H1 (cell line): ENCODE measurements at regions not wholly inside any gene's neighbourhood (a gene's known extent, or its start where the extent isn't known, plus 50 kb on each side); places are given as distances from the start of the nearest gene placed in this dataset.

ENCODE experiments used
- SAP30 ChIP-seq: fragments of 300-600 bp; sonication (generic); IDR thresholded peaks from 2 replicates; pipeline ENCODE4 v1.7.1; 2012; ENCODE audit warnings: low read length, moderate library complexity, mild to moderate bottlenecking, inconsistent platforms; ENCODE audit not compliant: insufficient read depth, insufficient replicate concordance
- SIN3A ChIP-seq, 2 experiments: IDR thresholded peaks in 1 of 2; conservative IDR thresholded peaks in 1 of 2; 2 replicates each; pipeline ENCODE4 v1.6.1; 2011 to 2012; ENCODE audit warnings: low read length in 2 of 2, improper control_type of control experiment in 1 of 2, low read depth in 1 of 2, mild to moderate bottlenecking in 1 of 2
- TF ChIP-seq, protein P1 (sequence below): fragments of 300-600 bp; sonication (generic); IDR thresholded peaks from 2 replicates; pipeline ENCODE4 v1.7.1; 2012; ENCODE audit warnings: low read length, moderate library complexity, mild to moderate bottlenecking, inconsistent platforms; ENCODE audit not compliant: insufficient replicate concordance
- TF ChIP-seq, protein P2 (sequence below), 3 experiments: IDR thresholded peaks; 1 replicate in 2 of 3; 2 replicates in 1 of 3; pipeline versions ENCODE4 v1.5.1 to v1.6.1; 2011; ENCODE audit warnings: low read length in 3 of 3, mild to moderate bottlenecking in 3 of 3, inconsistent platforms in 2 of 3, low read depth in 1 of 3, moderate library complexity in 1 of 3; ENCODE audit not compliant: insufficient read depth in 1 of 3; ENCODE audit errors: control extremely low read depth in 1 of 3

DNA sequence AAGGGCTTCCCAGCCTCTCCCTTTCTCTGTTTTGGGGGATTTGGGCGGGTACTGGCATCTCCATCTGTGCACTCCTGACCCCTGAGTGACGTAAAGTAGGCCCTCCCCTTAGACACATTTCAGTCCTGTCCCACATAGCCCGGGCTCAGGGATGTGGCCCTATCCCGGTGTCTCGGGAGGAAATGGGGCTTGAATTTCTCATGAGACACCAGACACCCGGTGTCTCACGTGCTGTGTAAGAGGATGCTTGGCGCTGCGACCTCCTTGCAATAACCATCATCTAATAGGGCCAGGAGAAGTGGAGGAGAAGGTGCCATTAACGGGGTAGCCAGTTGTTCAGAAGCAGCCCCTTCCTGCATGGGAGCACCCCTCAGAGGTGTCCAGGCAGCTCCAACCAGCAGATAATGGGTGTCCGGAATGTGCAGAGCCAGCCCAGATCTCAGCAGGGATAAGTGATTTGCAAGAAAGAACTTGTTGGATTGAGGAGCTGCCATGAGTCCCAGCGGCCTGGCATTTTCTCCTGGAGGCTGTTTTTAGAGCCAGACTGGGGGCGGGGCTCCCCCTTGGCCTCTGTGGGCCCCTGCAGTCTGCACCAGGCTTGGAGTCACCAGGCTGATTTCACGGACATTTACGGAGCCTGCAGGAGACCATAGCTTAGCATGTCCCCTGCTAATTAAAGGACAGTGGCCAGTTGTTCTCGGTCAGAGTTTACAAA, 372.0 kb downstream of the PREX1 start (continued):
- TF ChIP-seq, protein P1, sequence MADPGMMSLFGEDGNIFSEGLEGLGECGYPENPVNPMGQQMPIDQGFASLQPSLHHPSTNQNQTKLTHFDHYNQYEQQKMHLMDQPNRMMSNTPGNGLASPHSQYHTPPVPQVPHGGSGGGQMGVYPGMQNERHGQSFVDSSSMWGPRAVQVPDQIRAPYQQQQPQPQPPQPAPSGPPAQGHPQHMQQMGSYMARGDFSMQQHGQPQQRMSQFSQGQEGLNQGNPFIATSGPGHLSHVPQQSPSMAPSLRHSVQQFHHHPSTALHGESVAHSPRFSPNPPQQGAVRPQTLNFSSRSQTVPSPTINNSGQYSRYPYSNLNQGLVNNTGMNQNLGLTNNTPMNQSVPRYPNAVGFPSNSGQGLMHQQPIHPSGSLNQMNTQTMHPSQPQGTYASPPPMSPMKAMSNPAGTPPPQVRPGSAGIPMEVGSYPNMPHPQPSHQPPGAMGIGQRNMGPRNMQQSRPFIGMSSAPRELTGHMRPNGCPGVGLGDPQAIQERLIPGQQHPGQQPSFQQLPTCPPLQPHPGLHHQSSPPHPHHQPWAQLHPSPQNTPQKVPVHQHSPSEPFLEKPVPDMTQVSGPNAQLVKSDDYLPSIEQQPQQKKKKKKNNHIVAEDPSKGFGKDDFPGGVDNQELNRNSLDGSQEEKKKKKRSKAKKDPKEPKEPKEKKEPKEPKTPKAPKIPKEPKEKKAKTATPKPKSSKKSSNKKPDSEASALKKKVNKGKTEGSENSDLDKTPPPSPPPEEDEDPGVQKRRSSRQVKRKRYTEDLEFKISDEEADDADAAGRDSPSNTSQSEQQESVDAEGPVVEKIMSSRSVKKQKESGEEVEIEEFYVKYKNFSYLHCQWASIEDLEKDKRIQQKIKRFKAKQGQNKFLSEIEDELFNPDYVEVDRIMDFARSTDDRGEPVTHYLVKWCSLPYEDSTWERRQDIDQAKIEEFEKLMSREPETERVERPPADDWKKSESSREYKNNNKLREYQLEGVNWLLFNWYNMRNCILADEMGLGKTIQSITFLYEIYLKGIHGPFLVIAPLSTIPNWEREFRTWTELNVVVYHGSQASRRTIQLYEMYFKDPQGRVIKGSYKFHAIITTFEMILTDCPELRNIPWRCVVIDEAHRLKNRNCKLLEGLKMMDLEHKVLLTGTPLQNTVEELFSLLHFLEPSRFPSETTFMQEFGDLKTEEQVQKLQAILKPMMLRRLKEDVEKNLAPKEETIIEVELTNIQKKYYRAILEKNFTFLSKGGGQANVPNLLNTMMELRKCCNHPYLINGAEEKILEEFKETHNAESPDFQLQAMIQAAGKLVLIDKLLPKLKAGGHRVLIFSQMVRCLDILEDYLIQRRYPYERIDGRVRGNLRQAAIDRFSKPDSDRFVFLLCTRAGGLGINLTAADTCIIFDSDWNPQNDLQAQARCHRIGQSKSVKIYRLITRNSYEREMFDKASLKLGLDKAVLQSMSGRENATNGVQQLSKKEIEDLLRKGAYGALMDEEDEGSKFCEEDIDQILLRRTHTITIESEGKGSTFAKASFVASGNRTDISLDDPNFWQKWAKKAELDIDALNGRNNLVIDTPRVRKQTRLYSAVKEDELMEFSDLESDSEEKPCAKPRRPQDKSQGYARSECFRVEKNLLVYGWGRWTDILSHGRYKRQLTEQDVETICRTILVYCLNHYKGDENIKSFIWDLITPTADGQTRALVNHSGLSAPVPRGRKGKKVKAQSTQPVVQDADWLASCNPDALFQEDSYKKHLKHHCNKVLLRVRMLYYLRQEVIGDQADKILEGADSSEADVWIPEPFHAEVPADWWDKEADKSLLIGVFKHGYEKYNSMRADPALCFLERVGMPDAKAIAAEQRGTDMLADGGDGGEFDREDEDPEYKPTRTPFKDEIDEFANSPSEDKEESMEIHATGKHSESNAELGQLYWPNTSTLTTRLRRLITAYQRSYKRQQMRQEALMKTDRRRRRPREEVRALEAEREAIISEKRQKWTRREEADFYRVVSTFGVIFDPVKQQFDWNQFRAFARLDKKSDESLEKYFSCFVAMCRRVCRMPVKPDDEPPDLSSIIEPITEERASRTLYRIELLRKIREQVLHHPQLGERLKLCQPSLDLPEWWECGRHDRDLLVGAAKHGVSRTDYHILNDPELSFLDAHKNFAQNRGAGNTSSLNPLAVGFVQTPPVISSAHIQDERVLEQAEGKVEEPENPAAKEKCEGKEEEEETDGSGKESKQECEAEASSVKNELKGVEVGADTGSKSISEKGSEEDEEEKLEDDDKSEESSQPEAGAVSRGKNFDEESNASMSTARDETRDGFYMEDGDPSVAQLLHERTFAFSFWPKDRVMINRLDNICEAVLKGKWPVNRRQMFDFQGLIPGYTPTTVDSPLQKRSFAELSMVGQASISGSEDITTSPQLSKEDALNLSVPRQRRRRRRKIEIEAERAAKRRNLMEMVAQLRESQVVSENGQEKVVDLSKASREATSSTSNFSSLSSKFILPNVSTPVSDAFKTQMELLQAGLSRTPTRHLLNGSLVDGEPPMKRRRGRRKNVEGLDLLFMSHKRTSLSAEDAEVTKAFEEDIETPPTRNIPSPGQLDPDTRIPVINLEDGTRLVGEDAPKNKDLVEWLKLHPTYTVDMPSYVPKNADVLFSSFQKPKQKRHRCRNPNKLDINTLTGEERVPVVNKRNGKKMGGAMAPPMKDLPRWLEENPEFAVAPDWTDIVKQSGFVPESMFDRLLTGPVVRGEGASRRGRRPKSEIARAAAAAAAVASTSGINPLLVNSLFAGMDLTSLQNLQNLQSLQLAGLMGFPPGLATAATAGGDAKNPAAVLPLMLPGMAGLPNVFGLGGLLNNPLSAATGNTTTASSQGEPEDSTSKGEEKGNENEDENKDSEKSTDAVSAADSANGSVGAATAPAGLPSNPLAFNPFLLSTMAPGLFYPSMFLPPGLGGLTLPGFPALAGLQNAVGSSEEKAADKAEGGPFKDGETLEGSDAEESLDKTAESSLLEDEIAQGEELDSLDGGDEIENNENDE: no peak
- TF ChIP-seq, protein P2, sequence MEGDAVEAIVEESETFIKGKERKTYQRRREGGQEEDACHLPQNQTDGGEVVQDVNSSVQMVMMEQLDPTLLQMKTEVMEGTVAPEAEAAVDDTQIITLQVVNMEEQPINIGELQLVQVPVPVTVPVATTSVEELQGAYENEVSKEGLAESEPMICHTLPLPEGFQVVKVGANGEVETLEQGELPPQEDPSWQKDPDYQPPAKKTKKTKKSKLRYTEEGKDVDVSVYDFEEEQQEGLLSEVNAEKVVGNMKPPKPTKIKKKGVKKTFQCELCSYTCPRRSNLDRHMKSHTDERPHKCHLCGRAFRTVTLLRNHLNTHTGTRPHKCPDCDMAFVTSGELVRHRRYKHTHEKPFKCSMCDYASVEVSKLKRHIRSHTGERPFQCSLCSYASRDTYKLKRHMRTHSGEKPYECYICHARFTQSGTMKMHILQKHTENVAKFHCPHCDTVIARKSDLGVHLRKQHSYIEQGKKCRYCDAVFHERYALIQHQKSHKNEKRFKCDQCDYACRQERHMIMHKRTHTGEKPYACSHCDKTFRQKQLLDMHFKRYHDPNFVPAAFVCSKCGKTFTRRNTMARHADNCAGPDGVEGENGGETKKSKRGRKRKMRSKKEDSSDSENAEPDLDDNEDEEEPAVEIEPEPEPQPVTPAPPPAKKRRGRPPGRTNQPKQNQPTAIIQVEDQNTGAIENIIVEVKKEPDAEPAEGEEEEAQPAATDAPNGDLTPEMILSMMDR (IDR thresholded peaks at IDR 0.05; ENCODE audit: control extremely low read depth in 1 of 3, insufficient read depth in 1 of 3, low read depth in 1 of 3, low read length in 3 of 3): no peak
- TF ChIP-seq SIN3A (conservative IDR thresholded peaks at IDR 0.05 in 1 of 2, IDR thresholded peaks at IDR 0.05 in 1 of 2; ENCODE audit: low read depth in 1 of 2, low read length in 2 of 2): no peak
- no peak for TF ChIP-seq SAP30
